ENCODE measurements at regions not wholly inside any gene's neighbourhood (a gene's known extent, or its start where the extent isn't known, plus 50 kb on each side); places are given as distances from the start of the nearest gene placed in this dataset.

DNA sequence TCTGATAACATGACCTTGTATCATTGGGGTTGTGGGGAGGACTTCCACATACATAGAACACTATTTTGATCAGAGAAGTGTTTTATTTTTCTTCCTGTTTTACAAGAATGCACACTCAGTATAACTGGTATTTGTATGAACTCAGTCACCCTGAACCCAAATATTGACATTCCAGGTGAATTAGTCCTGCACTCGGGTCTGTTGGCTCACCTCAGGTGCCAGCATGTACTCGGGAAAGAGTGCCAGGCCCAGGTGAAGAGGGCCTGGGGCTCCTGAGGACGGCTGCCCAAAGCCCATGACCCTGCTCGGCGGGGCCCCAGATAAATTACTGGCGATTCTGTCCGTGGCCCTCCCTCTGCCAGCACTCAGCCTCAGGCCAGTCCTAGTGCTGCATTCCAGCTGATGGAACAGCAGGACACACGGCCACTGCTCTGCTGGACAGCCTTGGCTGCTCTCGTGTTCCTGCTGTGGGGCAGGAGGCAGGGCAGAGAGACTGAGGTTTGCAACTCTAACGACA is 75.4 kb upstream of the TMPRSS2 start:
- H3K4me3 ChIP-seq (ENCODE audit: low read depth, low read length), result no peak overlapping the region
- TF ChIP-seq MYC (IDR thresholded peaks at IDR 0.05; ENCODE audit: low read depth, low read length) (no peak), POLR2A (IDR thresholded peaks at IDR 0.05; ENCODE audit: extremely low read depth, insufficient read length) (no peak)
- TF ChIP-seq, protein P1, sequence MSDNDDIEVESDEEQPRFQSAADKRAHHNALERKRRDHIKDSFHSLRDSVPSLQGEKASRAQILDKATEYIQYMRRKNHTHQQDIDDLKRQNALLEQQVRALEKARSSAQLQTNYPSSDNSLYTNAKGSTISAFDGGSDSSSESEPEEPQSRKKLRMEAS (IDR thresholded peaks at IDR 0.05; ENCODE audit: low read depth, low read length), result no peak
- TF ChIP-seq, protein P2, sequence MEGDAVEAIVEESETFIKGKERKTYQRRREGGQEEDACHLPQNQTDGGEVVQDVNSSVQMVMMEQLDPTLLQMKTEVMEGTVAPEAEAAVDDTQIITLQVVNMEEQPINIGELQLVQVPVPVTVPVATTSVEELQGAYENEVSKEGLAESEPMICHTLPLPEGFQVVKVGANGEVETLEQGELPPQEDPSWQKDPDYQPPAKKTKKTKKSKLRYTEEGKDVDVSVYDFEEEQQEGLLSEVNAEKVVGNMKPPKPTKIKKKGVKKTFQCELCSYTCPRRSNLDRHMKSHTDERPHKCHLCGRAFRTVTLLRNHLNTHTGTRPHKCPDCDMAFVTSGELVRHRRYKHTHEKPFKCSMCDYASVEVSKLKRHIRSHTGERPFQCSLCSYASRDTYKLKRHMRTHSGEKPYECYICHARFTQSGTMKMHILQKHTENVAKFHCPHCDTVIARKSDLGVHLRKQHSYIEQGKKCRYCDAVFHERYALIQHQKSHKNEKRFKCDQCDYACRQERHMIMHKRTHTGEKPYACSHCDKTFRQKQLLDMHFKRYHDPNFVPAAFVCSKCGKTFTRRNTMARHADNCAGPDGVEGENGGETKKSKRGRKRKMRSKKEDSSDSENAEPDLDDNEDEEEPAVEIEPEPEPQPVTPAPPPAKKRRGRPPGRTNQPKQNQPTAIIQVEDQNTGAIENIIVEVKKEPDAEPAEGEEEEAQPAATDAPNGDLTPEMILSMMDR (IDR thresholded peaks at IDR 0.05; ENCODE audit: low read depth, low read length), result no peak
- DNase-seq (ENCODE audit: low read depth), result no peak

DNA sequence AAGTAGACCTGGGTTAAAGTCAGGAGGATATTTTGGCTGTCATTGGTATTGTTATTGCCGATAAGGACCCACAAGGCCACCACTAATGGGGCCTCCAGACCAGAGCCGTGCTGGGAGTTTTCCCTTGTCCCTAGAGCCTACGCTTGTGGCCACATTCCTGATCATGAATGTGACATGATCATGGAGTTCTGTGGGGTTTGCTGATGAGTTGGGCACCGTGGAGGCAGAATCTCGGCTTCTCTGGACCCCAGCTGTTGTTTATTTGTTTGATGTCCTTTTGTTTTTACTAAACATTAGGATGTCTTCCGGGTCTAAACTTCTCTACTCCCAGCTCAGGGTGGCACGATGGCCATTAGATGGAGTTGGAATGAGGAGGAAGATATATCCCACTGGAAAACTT is 74.9 kb upstream of the TMPRSS2 start:
- DNase-seq (ENCODE audit: low read depth), result no peak
- TF ChIP-seq POLR2A (IDR thresholded peaks at IDR 0.05; ENCODE audit: extremely low read depth, insufficient read length) (no peak), MYC (IDR thresholded peaks at IDR 0.05; ENCODE audit: low read depth, low read length) (no peak)
- TF ChIP-seq, protein P2 (IDR thresholded peaks at IDR 0.05; ENCODE audit: low read depth, low read length), result no peak
- TF ChIP-seq, protein P1 (IDR thresholded peaks at IDR 0.05; ENCODE audit: low read depth, low read length), result no peak

DNA sequence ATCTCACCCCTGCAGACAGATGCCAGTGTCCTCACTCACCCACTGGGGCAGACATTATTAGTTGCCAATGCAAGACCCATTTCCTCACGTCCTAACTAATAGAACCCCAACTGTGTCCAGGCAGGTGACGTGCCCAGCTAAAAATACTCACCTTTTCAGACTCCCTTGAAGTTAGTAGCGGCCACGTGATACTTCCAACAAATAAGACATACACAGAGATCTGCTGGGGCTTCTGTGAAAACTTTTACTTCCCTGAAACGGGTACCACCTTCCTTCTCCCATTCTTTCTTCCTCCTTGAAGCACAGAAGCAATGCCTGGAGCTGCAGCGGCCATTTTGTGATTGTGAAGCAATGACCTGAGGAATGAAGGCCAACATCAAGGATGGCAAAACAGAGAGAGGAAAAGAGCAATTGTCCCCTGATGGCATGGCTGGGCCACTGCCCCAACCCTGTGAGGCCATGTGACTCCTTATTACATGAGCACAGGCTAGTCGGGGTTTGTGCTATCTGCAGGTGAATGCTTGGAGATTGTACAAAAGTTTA is 74.4 kb upstream of the TMPRSS2 start:
- TF ChIP-seq MYC (IDR thresholded peaks at IDR 0.05; ENCODE audit: low read depth, low read length), result no peak
- TF ChIP-seq POLR2A (IDR thresholded peaks at IDR 0.05; ENCODE audit: extremely low read depth, insufficient read length), result no peak
- TF ChIP-seq, protein P2 (IDR thresholded peaks at IDR 0.05; ENCODE audit: low read depth, low read length), result no peak
- TF ChIP-seq, protein P1 (IDR thresholded peaks at IDR 0.05; ENCODE audit: low read depth, low read length), result no peak
- no peak for DNase-seq (ENCODE audit: low read depth)

More for the DNA sequence above, 74.9 kb upstream of the TMPRSS2 start:
- no peak overlapping the region for H3K4me3 ChIP-seq (ENCODE audit: low read depth, low read length)

DNA sequence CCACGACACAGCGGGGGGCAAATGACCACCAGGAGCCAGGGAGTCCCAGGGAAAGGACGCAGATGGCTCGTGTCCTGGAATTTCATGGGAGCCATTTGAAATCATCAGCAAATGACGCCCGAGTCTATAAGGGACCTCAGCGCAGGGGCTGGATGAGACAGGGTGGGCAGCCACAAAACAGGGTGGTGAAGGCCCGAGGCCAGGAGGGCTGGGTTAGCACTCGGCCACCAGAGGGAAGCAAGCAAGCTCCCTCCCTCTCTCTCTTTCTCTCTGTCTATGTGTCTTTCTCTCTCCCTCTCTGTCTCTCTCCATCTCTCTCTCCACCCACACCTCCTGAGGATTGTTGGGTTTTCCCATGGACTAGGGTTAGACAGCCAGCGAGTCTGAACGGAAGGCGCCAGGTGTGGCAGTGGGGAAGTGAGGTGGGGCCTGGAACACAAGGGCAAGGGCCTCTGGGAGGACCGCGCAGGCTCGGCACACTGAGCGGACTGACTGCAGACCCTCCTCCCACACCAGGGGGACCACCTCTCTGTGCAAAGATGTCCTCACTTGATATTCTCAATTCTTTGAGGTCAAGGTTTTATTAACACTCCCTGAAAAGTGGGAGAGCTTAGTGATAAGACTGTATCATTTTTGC is 73.8 kb upstream of the TMPRSS2 start:
- TF ChIP-seq MYC (IDR thresholded peaks at IDR 0.05; ENCODE audit: low read depth, low read length) (no peak), POLR2A (IDR thresholded peaks at IDR 0.05; ENCODE audit: extremely low read depth, insufficient read length) (no peak)
- TF ChIP-seq, protein P2 (IDR thresholded peaks at IDR 0.05; ENCODE audit: low read depth, low read length), result no peak
- TF ChIP-seq, protein P1 (IDR thresholded peaks at IDR 0.05; ENCODE audit: low read depth, low read length), result no peak
- DNase-seq (ENCODE audit: low read depth), result no peak
- no peak overlapping the region for H3K4me3 ChIP-seq (ENCODE audit: low read depth, low read length)

More for the DNA sequence above, 74.4 kb upstream of the TMPRSS2 start:
- H3K4me3 ChIP-seq (ENCODE audit: low read depth, low read length), result no peak overlapping the region

DNA sequence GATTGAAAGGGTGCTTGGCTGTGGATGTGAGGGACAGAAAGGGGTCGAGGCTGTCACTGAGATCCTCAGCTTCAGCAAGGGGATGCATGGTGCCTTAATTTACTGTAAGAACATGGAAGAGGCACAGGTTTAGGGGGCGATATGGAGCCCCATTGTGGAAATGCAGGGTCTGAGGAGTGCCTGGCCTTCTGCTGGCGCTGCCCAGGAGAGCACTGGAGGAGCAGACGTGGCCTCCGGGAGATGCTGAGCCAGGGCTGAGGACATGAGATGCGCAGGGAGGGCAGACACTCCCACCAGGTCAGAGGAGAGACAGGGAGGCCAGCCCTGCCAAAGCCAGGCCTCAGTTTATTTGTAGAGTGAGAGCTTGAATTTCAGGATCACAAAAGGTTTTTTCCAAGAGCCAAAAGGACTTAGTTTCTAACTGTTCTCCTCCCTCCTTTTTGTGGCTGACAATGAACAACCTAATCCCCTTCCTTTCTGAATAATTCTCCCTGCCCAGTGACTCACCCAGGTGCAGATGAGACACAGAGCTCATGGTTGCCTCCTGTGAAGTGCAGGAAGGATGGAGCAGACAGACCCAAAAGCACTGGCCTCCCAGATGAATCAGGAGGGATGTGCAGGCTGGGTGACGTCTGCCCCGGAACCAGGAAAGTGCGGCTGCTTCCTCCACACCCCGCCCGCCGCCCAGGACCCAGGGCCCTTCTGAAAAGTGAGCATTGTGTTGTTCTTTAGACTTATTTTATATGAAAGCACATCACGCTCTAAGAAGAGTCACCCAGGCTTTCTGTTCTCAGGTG is 73.0 kb upstream of the TMPRSS2 start:
- no peak for TF ChIP-seq POLR2A (IDR thresholded peaks at IDR 0.05; ENCODE audit: extremely low read depth, insufficient read length)
- TF ChIP-seq MYC (IDR thresholded peaks at IDR 0.05; ENCODE audit: low read depth, low read length), result no peak
- TF ChIP-seq, protein P1 (IDR thresholded peaks at IDR 0.05; ENCODE audit: low read depth, low read length), result no peak
- TF ChIP-seq, protein P2 (IDR thresholded peaks at IDR 0.05; ENCODE audit: low read depth, low read length), result no peak
- DNase-seq (ENCODE audit: low read depth), result no peak
- no peak overlapping the region for H3K4me3 ChIP-seq (ENCODE audit: low read depth, low read length)

All from NB4 (cell line).